ENCODE measurements at regions not wholly inside any gene's neighbourhood (a gene's known extent, or its start where the extent isn't known, plus 50 kb on each side); places are given as distances from the start of the nearest gene placed in this dataset.

DNA sequence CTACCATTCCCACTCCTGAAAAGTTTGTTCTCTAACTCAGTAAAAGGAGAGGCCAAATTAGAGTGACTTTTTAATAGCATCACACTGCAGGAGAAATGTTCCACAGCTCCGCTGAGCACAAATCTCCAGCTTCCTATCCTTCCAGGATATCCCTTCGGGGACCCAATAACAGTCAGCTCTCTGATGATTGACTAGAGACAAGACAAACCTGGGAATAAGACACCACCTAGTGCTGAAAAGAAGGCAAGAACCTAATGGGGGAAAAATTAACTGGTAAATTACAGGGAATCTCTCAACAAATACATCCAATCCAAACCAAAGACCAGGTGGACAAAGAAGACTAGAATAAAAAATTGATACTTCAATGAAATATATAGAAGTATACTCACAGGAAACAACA is 977.1 kb upstream of the SOX11 start:
- TF ChIP-seq, protein P1, sequence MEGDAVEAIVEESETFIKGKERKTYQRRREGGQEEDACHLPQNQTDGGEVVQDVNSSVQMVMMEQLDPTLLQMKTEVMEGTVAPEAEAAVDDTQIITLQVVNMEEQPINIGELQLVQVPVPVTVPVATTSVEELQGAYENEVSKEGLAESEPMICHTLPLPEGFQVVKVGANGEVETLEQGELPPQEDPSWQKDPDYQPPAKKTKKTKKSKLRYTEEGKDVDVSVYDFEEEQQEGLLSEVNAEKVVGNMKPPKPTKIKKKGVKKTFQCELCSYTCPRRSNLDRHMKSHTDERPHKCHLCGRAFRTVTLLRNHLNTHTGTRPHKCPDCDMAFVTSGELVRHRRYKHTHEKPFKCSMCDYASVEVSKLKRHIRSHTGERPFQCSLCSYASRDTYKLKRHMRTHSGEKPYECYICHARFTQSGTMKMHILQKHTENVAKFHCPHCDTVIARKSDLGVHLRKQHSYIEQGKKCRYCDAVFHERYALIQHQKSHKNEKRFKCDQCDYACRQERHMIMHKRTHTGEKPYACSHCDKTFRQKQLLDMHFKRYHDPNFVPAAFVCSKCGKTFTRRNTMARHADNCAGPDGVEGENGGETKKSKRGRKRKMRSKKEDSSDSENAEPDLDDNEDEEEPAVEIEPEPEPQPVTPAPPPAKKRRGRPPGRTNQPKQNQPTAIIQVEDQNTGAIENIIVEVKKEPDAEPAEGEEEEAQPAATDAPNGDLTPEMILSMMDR (IDR thresholded peaks at IDR 0.05; ENCODE audit: low read depth, low read length, poor library complexity, severe bottlenecking) = no peak
- no peak for TF ChIP-seq EZH2phosphoT487 (IDR thresholded peaks at IDR 0.05; ENCODE audit: borderline replicate concordance, low read length)
